ENCODE measurements at regions not wholly inside any gene's neighbourhood (a gene's known extent, or its start where the extent isn't known, plus 50 kb on each side); places are given as distances from the start of the nearest gene placed in this dataset.
"Not testable (repeated sequence)": the region's sequence is repeated elsewhere in the genome, so short reads cannot be mapped to it uniquely, and the experiment has no call there.

DNA sequence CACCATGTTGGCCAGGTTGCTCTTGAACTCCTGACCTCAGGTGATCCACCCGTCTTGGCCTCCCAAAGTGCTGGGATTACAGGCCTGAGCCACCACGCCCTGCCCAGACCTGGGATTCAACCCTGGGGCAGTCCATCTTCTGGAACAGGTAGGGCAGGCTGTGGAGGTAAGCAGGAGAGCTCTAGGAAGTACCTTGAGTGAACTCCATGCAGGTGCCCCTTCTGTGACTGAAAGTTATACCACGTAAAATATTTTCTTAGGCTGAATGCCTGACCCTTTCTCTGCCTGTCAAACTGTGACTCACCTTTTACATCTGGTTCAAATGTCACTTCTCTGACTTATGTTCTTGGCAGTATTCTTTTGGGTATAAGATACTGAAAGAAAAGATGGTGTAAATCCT, 86.7 kb upstream of the ELAC2 start:
- DNase-seq (ENCODE audit: low read depth) = no peak
- no peak overlapping the region for H3K4me3 ChIP-seq (ENCODE audit: low read depth, low read length)
- TF ChIP-seq, protein P1, sequence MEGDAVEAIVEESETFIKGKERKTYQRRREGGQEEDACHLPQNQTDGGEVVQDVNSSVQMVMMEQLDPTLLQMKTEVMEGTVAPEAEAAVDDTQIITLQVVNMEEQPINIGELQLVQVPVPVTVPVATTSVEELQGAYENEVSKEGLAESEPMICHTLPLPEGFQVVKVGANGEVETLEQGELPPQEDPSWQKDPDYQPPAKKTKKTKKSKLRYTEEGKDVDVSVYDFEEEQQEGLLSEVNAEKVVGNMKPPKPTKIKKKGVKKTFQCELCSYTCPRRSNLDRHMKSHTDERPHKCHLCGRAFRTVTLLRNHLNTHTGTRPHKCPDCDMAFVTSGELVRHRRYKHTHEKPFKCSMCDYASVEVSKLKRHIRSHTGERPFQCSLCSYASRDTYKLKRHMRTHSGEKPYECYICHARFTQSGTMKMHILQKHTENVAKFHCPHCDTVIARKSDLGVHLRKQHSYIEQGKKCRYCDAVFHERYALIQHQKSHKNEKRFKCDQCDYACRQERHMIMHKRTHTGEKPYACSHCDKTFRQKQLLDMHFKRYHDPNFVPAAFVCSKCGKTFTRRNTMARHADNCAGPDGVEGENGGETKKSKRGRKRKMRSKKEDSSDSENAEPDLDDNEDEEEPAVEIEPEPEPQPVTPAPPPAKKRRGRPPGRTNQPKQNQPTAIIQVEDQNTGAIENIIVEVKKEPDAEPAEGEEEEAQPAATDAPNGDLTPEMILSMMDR (IDR thresholded peaks at IDR 0.05; ENCODE audit: control insufficient read depth, extremely low read depth, insufficient read depth) = no peak

DNA sequence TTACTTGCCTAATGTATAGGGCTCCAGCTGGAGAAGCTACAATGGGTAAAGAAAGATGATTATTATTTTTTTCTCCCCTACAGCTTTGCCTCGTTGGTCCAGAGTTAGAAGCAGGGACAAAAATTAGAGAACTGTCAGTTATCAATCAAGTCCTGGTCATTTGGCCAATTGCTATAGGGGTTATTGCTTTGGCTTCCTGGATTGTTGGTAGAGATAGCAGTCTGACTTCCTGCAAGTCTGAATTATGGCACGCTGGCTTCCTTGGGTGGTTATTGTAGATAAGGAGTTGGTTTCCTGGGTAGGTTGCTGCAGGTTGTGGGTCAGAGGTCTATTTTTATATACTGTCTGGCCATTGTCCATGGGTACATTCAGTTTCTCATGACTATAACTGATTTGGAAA, 84.7 kb upstream of the ELAC2 start:
- TF ChIP-seq, protein P1 (IDR thresholded peaks at IDR 0.05; ENCODE audit: control insufficient read depth, extremely low read depth, insufficient read depth) = no peak
- DNase-seq (ENCODE audit: low read depth) = no peak
- no peak overlapping the region for H3K4me3 ChIP-seq (ENCODE audit: low read depth, low read length)

DNA sequence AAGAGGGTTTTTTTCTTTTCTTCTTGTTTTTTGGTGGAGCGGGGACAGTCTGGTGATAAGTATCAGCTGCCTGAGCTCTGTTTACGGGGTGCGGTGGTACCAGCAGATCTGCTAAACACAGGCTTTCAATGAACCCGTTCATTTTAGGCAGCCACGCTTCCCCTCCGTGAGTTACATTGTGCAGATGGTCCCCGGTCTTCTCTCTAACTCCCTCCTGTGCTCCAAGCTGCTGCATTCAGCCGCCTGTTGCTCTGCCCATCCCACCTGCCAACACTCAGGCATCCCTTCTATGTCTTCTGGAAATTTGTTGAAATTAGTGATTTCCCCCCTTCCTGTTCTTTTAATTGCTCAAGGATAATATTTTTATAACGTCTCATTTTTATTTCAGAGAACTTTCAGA, 82.1 kb upstream of the ELAC2 start:
- no peak overlapping the region for H3K4me3 ChIP-seq (ENCODE audit: low read depth, low read length)
- TF ChIP-seq, protein P1 (IDR thresholded peaks at IDR 0.05; ENCODE audit: control insufficient read depth, extremely low read depth, insufficient read depth) = no peak
- no peak for DNase-seq (ENCODE audit: low read depth)

DNA sequence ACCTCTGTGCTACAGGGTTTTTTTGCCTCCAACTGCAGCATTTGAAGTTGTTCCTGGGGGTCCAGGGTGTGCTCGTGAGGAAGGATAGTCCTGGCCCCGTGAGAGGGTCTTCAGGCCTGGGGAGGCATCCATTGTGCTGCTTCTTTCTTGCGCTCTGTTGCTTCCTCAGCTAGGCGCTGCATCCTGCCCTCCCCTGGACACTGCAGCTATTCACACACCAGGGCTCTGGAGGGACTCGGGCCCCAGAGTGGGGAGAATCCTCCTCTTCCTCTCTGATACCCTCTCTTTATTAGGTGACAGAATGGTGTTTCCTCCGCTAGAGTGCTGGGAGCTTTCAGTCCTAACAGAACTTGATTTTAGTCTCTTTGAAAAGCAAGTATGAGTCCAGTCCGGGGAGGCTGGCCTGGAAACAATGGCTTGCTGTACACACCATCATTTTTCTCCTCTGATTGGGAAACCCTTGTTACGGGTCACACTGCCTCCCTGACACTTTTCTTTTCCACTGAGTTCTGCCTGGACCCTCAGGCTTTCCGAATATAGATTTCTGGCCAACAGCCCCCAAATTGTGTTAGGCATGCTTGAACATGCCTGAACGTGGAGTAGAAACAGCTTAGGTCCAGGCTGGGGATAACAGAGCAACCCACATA, 81.4 kb upstream of the ELAC2 start:
- DNase-seq (ENCODE audit: low read depth) = no peak
- TF ChIP-seq, protein P1 (IDR thresholded peaks at IDR 0.05; ENCODE audit: control insufficient read depth, extremely low read depth, insufficient read depth) = no peak
- no peak overlapping the region for H3K4me3 ChIP-seq (ENCODE audit: low read depth, low read length)

DNA sequence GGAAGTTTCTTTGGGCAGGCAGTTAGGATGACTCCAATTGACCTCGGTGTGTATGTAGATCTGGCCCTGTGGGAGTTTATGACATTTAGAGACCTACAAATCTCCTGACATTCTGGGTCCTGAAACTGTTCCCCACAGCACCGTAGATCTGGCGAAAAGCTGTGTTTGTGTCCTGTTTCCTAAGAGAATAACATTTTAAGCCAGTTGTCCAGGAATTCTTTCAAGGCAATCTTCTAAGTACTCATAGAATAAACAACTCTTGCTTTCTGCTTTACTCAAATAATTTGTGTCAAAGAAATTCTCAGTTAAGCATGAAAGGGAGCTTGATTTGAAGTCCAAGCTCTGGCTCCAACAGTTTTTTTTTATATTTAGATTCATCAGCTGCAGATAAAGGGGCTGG, 78.5 kb upstream of the ELAC2 start:
- TF ChIP-seq, protein P1 (IDR thresholded peaks at IDR 0.05; ENCODE audit: control insufficient read depth, extremely low read depth, insufficient read depth) = no peak
- DNase-seq (ENCODE audit: low read depth) = no peak
- H3K4me3 ChIP-seq (ENCODE audit: low read depth, low read length) = no peak overlapping the region

DNA sequence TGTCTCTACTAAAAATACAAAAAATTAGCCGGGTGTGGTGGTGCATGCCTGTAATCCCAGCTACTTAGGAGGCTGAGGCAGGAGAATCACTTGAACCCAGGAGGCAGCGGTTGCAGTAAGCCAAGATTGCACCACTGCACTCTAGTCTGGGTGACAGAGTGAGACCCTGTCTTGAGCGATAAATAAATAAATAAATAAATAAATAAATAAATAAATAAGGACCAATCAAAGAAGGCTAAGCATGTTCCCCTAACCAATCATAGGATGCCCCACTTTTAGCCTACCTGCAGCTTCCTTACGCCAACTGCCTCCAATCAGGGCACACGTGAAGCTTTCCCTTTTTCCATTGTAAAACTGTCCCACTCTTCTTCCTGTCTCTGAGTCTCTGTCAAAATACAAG, 74.2 kb upstream of the ELAC2 start:
- DNase-seq (ENCODE audit: low read depth); H3K4me3 ChIP-seq (ENCODE audit: low read depth, low read length): not testable (repeated sequence)

DNA sequence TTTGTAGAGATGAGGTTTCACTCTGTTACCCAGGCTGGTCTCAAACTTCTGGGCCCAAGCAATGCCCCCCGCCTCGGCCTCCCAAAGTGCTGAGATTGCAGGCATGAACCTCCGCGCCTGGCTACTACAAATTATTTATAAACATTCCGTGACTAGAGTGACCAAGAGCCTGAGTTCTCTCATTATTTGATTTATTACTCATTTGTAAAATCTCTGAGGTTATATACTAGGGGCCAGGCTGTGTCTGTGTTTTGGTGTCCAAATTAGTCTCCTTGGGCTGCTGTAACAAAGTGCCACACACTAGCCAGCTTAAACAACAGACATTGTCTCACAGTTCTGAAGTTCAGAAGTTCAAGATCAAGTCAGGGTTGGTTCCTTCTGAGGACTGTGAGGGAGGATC, 70.8 kb upstream of the ELAC2 start:
- no peak overlapping the region for H3K4me3 ChIP-seq (ENCODE audit: low read depth, low read length)
- TF ChIP-seq, protein P1 (IDR thresholded peaks at IDR 0.05; ENCODE audit: control insufficient read depth, extremely low read depth, insufficient read depth) = no peak
- no peak for DNase-seq (ENCODE audit: low read depth)
